ENCODE measurements at regions not wholly inside any gene's neighbourhood (a gene's known extent, or its start where the extent isn't known, plus 50 kb on each side); places are given as distances from the start of the nearest gene placed in this dataset.

- no peak for DNase-seq
Observed at GRCh38 chr4:163582703-163583102, 88.2 kb downstream of the TMA16 start.

- DNase-seq = peak; percentile 30 to 73 (median 56)
Observed at GRCh38 chr4:163587867-163588266, 93.4 kb downstream of the TMA16 start.

- no peak for DNase-seq
Observed at GRCh38 chr4:163588532-163588931, 94.0 kb downstream of the TMA16 start.

GRCh38 chr4:163590103-163590502 lies 95.6 kb downstream of the TMA16 start:
- no peak for DNase-seq

GRCh38 chr4:163590619-163591264 lies 96.3 kb downstream of the TMA16 start:
- peak in 3 of 4 experiments; percentile 33 to 74 (median 57) for DNase-seq

GRCh38 chr4:163591614-163592020 lies 97.1 kb downstream of the TMA16 start:
- peak; percentile 37 to 86 (median 66) for DNase-seq

GRCh38 chr4:163592212-163592611 lies 97.7 kb downstream of the TMA16 start:
- peak; percentile 31 to 55 (median 48) for DNase-seq

GRCh38 chr4:163595580-163595979 lies 101.1 kb downstream of the TMA16 start:
- peak; percentile 53 to 86 (median 73) for DNase-seq

GRCh38 chr4:163598028-163598427 lies 103.5 kb downstream of the TMA16 start:
- no peak for DNase-seq

GRCh38 chr4:163598489-163598888 lies 104.0 kb downstream of the TMA16 start:
- no peak for DNase-seq

GRCh38 chr4:163600727-163601126 lies 106.2 kb downstream of the TMA16 start:
- DNase-seq = peak; percentile 45 to 74 (median 62)

GRCh38 chr4:163603257-163603656 lies 108.8 kb downstream of the TMA16 start:
- no peak for DNase-seq

- peak; percentile 57 to 86 (median 70) for DNase-seq
Observed at GRCh38 chr4:163606896-163607691, 112.6 kb downstream of the TMA16 start.

GRCh38 chr4:163609019-163609418 lies 114.5 kb downstream of the TMA16 start:
- DNase-seq = no peak

- DNase-seq = peak in 3 of 4 experiments; percentile 39 to 61 (median 55)
Observed at GRCh38 chr4:163610648-163611047, 116.2 kb downstream of the TMA16 start.

GRCh38 chr4:163611182-163611581 lies 116.7 kb downstream of the TMA16 start:
- DNase-seq = peak; percentile 63 to 89 (median 75)

GRCh38 chr4:163611784-163612445 lies 117.4 kb downstream of the TMA16 start:
- DNase-seq = no peak

- peak in 3 of 4 experiments; percentile 23 to 53 (median 41) for DNase-seq
Observed at GRCh38 chr4:163612762-163613161, 118.3 kb downstream of the TMA16 start.

GRCh38 chr4:163613383-163613782 lies 118.9 kb downstream of the TMA16 start:
- peak; percentile 71 to 93 (median 82) for DNase-seq

- DNase-seq = no peak
Observed at GRCh38 chr4:163614866-163615265, 120.4 kb downstream of the TMA16 start.

- DNase-seq = no peak
Observed at GRCh38 chr4:163618845-163619244, 124.4 kb downstream of the TMA16 start.

GRCh38 chr4:163620738-163621137 lies 126.2 kb downstream of the TMA16 start:
- DNase-seq = no peak

GRCh38 chr4:163621821-163622220 lies 127.3 kb downstream of the TMA16 start:
- peak; percentile 60 to 83 (median 80) for DNase-seq

Data from suppressor macrophage (primary cell).